ENCODE measurements at regions not wholly inside any gene's neighbourhood (a gene's known extent, or its start where the extent isn't known, plus 50 kb on each side); places are given as distances from the start of the nearest gene placed in this dataset.

GRCh38 chr4:35725131-35725530 is 519.2 kb downstream of the ARAP2 start:
- intact Hi-C loops (cut with micrococcal nuclease; ENCODE audit: unreplicated experiment): no loop called here
- Mint-ChIP-seq H3K27ac (ENCODE audit: unreplicated experiment) (no peak overlapping the region), H3K9me3 (ENCODE audit: low read depth, unreplicated experiment) (peaks cover 2% of the 10 kb centered on the region), H3K36me3 (ENCODE audit: insufficient read depth, unreplicated experiment) (no peaks in the 10 kb centered on the region), H3K4me3 (ENCODE audit: low read depth, unreplicated experiment) (no peak overlapping the region), H3K27me3 (ENCODE audit: unreplicated experiment) (no peaks in the 10 kb centered on the region), H3K4me1 (ENCODE audit: low read depth, unreplicated experiment) (no peaks in the 10 kb centered on the region)
- CTCF ChIA-PET: no interaction called here
- no TSS peak for BruUV-seq (replicated peaks)
- no peak for DNase-seq
- no peak for TF ChIP-seq CTCF (IDR thresholded peaks at IDR 0.05; ENCODE audit: unreplicated experiment)

DNA sequence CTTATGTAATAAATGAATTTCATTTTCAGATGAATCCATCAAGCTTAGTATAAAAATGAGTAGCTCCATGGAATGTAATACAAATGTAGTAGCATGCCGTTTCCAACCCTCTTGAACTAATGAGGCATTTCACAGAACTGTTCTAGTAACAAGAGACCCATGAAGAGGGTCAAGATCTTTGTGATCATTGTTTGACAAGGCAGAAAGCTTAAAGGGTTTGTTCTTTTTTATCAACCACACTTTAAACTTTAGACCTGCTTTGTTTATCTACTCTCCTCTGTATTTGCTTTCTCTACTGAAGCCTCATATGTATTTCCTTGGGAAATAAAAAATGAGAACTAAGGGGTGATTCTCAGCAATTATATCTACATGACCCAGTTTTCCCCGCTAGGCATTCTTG is 513.9 kb downstream of the ARAP2 start:
- no peak for TF ChIP-seq CTCF (IDR thresholded peaks at IDR 0.05; ENCODE audit: unreplicated experiment)
- Mint-ChIP-seq H3K36me3 (ENCODE audit: insufficient read depth, unreplicated experiment) (no peaks in the 10 kb centered on the region), H3K27me3 (ENCODE audit: unreplicated experiment) (no peaks in the 10 kb centered on the region), H3K4me3 (ENCODE audit: low read depth, unreplicated experiment) (no peak overlapping the region), H3K4me1 (ENCODE audit: low read depth, unreplicated experiment) (no peaks in the 10 kb centered on the region), H3K9me3 (ENCODE audit: low read depth, unreplicated experiment) (peaks cover 9% of the 10 kb centered on the region), H3K27ac (ENCODE audit: unreplicated experiment) (no peak overlapping the region)
- intact Hi-C loops (cut with micrococcal nuclease; ENCODE audit: unreplicated experiment): no loop called here
- DNase-seq: no peak
- CTCF ChIA-PET: no interaction called here
- no TSS peak for BruUV-seq (replicated peaks)

- CTCF ChIA-PET: no interaction called here
- Mint-ChIP-seq H3K4me3 (ENCODE audit: low read depth, unreplicated experiment) (no peak overlapping the region), H3K27me3 (ENCODE audit: unreplicated experiment) (no peaks in the 10 kb centered on the region), H3K27ac (ENCODE audit: unreplicated experiment) (no peak overlapping the region), H3K9me3 (ENCODE audit: low read depth, unreplicated experiment) (peaks cover 7% of the 10 kb centered on the region), H3K4me1 (ENCODE audit: low read depth, unreplicated experiment) (no peaks in the 10 kb centered on the region), H3K36me3 (ENCODE audit: insufficient read depth, unreplicated experiment) (no peaks in the 10 kb centered on the region)
- BruUV-seq (replicated peaks): no TSS peak
- DNase-seq: no peak
- intact Hi-C loops (cut with micrococcal nuclease; ENCODE audit: unreplicated experiment): no loop called here
- no peak for TF ChIP-seq CTCF (IDR thresholded peaks at IDR 0.05; ENCODE audit: unreplicated experiment)
Observed at GRCh38 chr4:35734381-35735098, 509.8 kb downstream of the ARAP2 start.

DNA sequence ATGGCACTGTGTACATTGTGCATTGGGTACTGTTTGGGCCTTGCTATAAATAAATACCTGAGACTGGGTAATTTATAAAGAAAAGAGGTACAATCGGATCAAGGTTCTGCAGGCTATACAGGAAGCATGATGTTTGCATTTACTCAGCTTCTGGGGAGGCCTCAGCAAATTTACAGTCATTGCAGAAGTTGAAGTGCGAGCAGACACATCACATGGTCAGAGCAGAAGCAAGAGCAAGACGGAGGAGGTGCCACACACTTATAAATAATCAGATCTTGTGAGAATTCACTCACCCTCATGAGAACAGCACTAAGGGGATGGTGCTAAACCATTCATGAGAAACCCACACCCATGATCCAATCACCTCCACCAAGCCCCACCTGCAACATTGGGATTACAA is 505.0 kb downstream of the ARAP2 start:
- CTCF ChIA-PET: no interaction called here
- no TSS peak for BruUV-seq (replicated peaks)
- Mint-ChIP-seq H3K27ac (ENCODE audit: unreplicated experiment) (no peak overlapping the region), H3K9me3 (ENCODE audit: low read depth, unreplicated experiment) (peaks cover 9% of the 10 kb centered on the region), H3K4me1 (ENCODE audit: low read depth, unreplicated experiment) (no peaks in the 10 kb centered on the region), H3K4me3 (ENCODE audit: low read depth, unreplicated experiment) (no peak overlapping the region), H3K36me3 (ENCODE audit: insufficient read depth, unreplicated experiment) (no peaks in the 10 kb centered on the region), H3K27me3 (ENCODE audit: unreplicated experiment) (no peaks in the 10 kb centered on the region)
- intact Hi-C loops (cut with micrococcal nuclease; ENCODE audit: unreplicated experiment): no loop called here
- DNase-seq: no peak
- TF ChIP-seq CTCF (IDR thresholded peaks at IDR 0.05; ENCODE audit: unreplicated experiment): no peak

Measured in Calu3 (cell line).